Astrocyte of the spinal cord (primary cell): ENCODE measurements at regions not wholly inside any gene's neighbourhood (a gene's known extent, or its start where the extent isn't known, plus 50 kb on each side); places are given as distances from the start of the nearest gene placed in this dataset.
"Not testable (repeated sequence)": the region's sequence is repeated elsewhere in the genome, so short reads cannot be mapped to it uniquely, and the experiment has no call there.

Experiments
- DNase-seq: peaks from one replicate; pipeline ENCODE4 v3.0.0; 2011; ENCODE audit warnings: low read depth, low spot score
- H3K4me3 ChIP-seq: 2 replicates; pipeline ENCODE4 v1.5.1; 2011; ENCODE audit warnings: low read depth, mild to moderate bottlenecking, low read length, moderate library complexity
- CTCF ChIP-seq: IDR thresholded peaks from 2 replicates; pipeline ENCODE4 v1.5.1; 2012; ENCODE audit warnings: low read depth, mild to moderate bottlenecking, low read length, inconsistent platforms
- in situ Hi-C: cut with HindIII; loops from 2 replicates; pipeline ENCODE4 v1.10.0; 2017; ENCODE audit warnings: low sequenced_read_pairs

- H3K4me3 ChIP-seq, result no peak overlapping the region
- no peak for DNase-seq
- in situ Hi-C loops, result no loop called here
- TF ChIP-seq CTCF, result no peak
Measured at GRCh38 chr2:2648094-2648493, 317.0 kb upstream of the MYT1L start.

- no peak overlapping the region for H3K4me3 ChIP-seq
- in situ Hi-C loops, result no loop called here
- TF ChIP-seq CTCF, result no peak
- peak; percentile 14 for DNase-seq
Measured at GRCh38 chr2:2647141-2647541, 316.1 kb upstream of the MYT1L start.

GRCh38 chr2:2646433-2647051, 315.5 kb upstream of the MYT1L start:
- in situ Hi-C loops, result no loop called here
- H3K4me3 ChIP-seq, result no peak overlapping the region
- DNase-seq, result no peak
- TF ChIP-seq CTCF, result no peak

- no peak for DNase-seq
- TF ChIP-seq CTCF, result no peak
- H3K4me3 ChIP-seq, result no peak overlapping the region
- in situ Hi-C loops, result no loop called here
Measured at GRCh38 chr2:2645162-2645855, 314.2 kb upstream of the MYT1L start.

- in situ Hi-C loops, H3K4me3 ChIP-seq, DNase-seq: not testable (repeated sequence)
Measured at GRCh38 chr2:2644751-2645150, 313.7 kb upstream of the MYT1L start.

- no peak for DNase-seq
- TF ChIP-seq CTCF, result no peak
- in situ Hi-C loops, result no loop called here
- H3K4me3 ChIP-seq, result no peak overlapping the region
Measured at GRCh38 chr2:2644040-2644439, 313.0 kb upstream of the MYT1L start.
